ENCODE measurements at regions not wholly inside any gene's neighbourhood (a gene's known extent, or its start where the extent isn't known, plus 50 kb on each side); places are given as distances from the start of the nearest gene placed in this dataset.

DNA sequence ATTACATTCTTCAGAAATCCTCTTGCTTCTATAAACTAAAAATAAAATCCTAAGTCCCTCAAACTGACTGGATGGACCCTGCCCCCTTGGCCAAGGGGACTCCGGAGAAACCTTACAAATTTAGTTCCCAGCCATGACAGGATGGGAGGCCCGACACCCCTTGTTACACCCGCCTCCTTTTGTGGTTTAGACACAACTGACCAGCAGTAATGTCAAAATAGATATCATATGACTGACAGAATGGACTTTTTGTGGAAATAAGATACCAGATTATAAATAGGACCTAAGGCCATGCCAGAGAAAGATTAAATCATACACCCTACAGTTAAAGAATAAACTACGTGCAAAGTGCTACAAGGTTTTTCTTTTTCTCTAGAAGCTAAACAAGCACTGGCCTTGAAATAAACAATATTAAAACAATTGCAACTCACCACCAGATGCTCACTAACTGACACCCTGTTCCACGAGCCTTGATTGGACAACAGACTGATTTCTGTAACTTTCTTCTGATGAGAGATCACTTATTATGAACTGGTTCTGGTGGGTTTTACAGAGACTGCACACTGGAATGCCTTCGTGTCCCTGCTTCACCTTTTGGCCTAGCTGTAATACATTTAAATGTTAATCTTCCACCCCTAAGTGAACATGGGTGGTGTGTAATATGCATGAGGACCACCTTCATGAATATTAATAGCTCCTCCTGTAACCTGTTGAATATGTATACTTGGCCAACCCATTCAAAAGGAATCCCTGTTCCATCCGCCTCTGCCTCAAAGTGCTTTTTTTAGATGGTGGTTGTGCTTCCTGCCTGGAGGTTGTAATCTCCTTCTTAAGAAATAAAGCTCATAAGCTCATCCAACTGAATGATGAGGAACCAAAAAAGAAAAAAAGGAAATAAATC, 99.6 kb downstream of the ODF2L start:
- peak; percentile 14 for DNase-seq (ENCODE audit: low spot score)

GRCh38 chr1:86289746-86290145, 106.4 kb downstream of the ODF2L start:
- no peak for DNase-seq (ENCODE audit: low spot score)

DNA sequence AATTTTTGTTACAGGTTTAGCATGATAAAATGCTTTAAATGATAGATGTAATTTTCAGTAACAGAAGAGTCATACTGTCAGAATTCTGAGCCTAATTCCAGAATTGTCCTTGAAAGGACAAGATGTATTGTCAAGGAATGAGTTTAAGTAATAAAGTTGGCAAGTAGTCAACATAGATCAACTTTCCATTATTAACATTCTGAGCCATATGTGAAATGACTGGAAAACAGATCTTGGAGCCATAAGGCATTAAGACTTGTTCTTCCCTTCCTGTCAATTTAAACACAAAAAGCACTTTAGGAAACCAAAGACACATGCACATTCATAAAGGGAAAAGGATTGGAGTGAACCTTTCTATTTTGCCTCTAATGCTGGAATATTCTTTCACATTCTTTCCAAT, 107.0 kb downstream of the ODF2L start:
- DNase-seq (ENCODE audit: low spot score): no peak

- DNase-seq (ENCODE audit: low spot score): no peak
Measured at GRCh38 chr1:86288586-86289147, 107.5 kb downstream of the ODF2L start.

- no peak for DNase-seq (ENCODE audit: low spot score)
Measured at GRCh38 chr1:86285796-86286195, 110.3 kb downstream of the ODF2L start.

DNA sequence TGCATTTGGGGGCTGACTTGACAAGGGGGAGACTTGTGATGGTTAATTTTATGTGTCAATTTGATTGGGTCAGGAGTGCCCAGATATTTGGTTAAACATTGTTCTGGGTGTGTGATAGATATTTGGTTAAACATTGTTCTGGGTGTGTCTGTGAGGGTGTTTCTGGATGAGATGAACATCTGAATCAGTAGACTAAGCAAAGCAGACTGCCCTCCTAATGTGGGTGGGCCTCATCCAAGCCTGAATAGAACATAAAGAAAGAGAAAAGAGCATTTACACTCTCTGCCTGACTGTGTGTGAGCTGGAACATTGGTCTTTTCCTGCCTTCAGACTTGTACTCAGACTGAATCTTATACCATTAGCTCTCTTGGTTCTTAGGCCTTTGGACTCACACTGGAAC, 113.5 kb downstream of the ODF2L start:
- DNase-seq (ENCODE audit: low spot score): no peak

- DNase-seq (ENCODE audit: low spot score): no peak
Measured at GRCh38 chr1:86277936-86278335, 118.2 kb downstream of the ODF2L start.

DNA sequence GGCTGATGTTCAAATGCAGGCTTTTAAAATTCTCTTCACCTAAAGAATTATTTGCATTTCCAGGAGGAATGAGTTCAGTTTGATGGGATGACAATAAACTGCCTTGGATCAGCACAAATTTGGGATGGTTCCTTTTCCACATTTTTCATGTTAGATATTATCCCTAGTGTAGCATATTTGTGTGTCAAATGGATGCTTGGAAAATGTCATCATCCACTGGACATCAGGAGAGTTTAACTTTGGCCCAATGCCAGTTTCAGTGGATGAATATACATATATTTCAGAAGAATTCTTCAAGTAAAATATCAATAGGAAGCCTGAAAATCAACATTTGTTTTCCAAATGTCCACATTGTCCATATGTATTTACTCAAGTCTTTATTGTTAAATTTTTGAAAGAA, 116.5 kb upstream of the COL24A1 start:
- DNase-seq (ENCODE audit: low spot score): no peak

GRCh38 chr1:86272083-86272482, 115.5 kb upstream of the COL24A1 start:
- no peak for DNase-seq (ENCODE audit: low spot score)

DNA sequence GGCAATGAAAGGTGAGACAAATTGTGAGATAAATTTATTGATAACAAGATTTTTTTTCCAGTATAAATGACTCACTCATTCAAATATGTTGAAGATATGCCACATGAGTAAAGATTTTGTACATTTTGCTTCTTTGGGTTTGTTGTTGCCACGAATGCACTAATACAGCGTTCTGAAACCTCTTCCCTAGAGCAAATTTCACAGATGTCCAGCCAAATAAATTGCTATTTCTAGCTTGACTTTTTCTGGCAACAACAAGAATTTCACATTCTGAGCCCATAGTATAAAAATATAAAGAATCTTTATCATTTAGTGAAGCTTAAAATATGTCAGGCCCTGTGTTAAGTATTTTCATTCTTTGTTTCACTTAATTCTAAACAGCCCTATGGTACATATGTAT, 114.5 kb upstream of the COL24A1 start:
- DNase-seq (ENCODE audit: low spot score): no peak

- DNase-seq (ENCODE audit: low spot score): no peak
Measured at GRCh38 chr1:86263101-86263500, 106.5 kb upstream of the COL24A1 start.

- no peak for DNase-seq (ENCODE audit: low spot score)
Measured at GRCh38 chr1:86260476-86260875, 103.9 kb upstream of the COL24A1 start.

DNA sequence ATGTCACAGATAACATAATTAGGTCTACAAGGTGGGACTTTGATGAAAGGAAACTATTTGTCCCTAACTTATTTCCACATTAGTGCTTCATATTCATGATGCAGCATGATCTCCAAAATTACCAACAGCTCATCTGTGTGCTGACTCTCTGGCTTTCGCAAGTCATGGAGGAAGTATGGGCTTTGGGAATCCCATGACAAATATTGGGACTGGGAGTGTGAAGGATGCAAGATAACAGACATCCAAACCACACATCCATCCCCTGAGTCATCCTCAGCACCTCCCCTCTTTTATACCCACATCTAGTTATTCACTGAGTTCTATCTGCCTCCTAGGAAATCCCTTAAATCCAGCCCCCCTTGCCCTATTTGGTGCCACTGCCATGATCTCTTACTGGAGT, 102.8 kb upstream of the COL24A1 start:
- no peak for DNase-seq (ENCODE audit: low spot score)

- no peak for DNase-seq (ENCODE audit: low spot score)
Measured at GRCh38 chr1:86258101-86258500, 101.5 kb upstream of the COL24A1 start.

DNA sequence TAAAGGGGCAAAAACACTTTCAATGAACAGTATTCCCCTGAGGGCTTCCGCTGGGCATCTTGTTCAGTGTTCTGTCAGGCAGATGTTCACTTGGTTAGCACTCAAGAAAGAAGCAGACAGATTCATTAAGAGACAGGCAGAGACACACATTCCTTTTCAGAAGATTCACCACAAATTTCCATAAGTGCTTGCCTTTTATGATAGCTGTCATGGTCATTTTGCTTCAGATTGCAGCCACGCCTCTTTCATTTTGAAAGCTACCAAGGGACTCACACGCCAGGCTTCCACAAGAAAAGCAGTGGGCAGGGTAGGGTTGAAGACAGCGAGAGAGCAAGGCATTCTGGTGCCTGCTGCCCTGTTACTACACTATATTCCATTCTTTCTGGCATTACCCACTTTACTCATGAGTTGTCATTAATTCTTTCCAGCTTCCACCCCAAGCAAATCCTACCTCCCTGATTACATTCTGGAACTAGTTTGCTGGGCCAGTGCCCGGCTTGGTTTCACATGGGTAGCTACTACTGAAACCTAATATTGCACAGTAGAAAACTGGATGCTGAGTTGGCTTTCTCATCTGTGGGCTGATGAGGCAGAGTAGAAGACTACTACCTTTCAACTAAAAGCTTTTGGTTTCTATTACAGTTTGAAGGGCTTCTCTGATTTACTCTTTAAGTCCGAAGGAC, 91.2 kb upstream of the COL24A1 start:
- peak; percentile 28 for DNase-seq (ENCODE audit: low spot score)

DNA sequence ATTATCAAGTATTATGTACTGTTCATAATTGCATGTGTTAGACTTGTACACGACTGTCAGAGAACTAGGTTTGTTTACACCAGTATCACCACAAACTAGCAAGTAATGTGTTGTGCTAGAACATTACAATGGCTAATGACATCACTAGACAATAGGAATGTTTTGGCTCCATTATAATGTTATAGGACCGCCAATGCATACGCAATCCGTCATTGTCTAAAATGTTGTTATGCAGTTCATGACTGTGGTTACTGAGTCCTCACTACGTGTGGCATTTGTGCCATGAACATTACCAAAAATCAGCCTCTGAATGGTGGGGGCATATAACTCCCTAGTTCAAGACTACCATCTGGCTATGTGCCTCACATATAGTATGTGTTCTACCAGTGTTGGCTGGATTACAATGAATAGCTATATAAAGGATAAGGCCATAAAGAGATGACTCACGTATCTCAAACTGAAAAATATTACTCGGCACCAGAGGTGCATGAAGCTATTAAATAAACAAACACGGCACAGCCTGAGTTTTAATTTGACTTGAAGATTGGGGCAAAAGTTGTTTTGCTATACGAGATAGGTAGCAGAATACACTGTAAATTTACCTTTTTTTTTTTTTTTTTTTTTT, 89.1 kb upstream of the COL24A1 start:
- DNase-seq (ENCODE audit: low spot score): no peak

GRCh38 chr1:86239894-86240293, 83.3 kb upstream of the COL24A1 start:
- no peak for DNase-seq (ENCODE audit: low spot score)

- no peak for DNase-seq (ENCODE audit: low spot score)
Measured at GRCh38 chr1:86239490-86239889, 82.9 kb upstream of the COL24A1 start.

- DNase-seq (ENCODE audit: low spot score): no peak
Measured at GRCh38 chr1:86238226-86238625, 81.7 kb upstream of the COL24A1 start.

DNA sequence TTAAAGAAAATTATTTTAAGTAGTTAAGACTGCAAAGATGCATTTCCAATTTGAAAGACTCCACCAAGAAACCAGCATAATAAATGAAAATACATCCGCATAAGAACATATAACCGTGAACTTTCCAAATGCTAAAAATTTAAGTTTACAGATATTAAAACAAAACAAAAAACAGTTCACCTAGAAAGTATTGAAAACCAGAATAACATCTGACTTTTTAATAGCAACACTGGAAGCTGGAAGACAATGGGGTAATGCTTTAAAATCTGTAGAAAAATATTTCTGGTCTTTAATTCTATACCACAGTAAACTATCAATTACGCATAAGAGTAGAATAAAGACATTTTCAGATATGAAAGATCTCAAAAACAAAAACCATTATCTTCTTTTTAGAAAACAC, 79.3 kb upstream of the COL24A1 start:
- no peak for DNase-seq (ENCODE audit: low spot score)

DNA sequence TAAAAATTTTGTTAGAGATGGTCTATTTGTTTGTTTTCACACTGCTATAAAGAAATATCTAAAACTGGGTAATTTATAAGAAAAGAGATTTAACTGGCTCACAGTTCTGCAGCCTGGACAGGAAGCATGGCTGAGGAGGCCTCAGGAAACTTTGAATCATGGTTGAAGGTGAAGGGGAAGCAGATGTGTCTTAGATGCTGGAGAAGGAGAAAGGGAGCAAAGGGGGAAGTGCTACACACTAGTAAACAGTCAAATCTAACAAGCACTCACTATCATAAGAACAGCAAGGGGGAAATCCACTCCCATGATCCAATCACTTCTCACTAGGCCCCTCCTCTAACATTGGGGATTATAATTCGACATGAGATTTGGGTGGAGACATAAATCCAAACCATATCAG, 76.8 kb upstream of the COL24A1 start:
- DNase-seq (ENCODE audit: low spot score): no peak

GRCh38 chr1:86231076-86231475, 74.5 kb upstream of the COL24A1 start:
- DNase-seq (ENCODE audit: low spot score): no peak
